ENCODE measurements at regions not wholly inside any gene's neighbourhood (a gene's known extent, or its start where the extent isn't known, plus 50 kb on each side); places are given as distances from the start of the nearest gene placed in this dataset.
"Not testable (repeated sequence)": the region's sequence is repeated elsewhere in the genome, so short reads cannot be mapped to it uniquely, and the experiment has no call there.

GRCh38 chr2:235105821-235106359 lies 154.1 kb downstream of the SH3BP4 start:
- H3K27me3 ChIP-seq (ENCODE audit: control insufficient read depth in 3 of 3, insufficient read depth in 3 of 3, low read depth in 1 of 3, low read length in 3 of 3) = no peaks in the 10 kb centered on the region
- H3K4ac ChIP-seq (ENCODE audit: low read length) = no peak overlapping the region
- H2AFZ ChIP-seq (ENCODE audit: low read length) = peak overlapping the region; percentile 31
- no peaks in the 10 kb centered on the region for H3K79me1 ChIP-seq (ENCODE audit: low read depth, low read length)
- no peak overlapping the region for H3K27ac ChIP-seq (replicated peaks; ENCODE audit: low read length)
- no CpG with 5 or more reads among the region's 19 CpGs for WGBS, 2 donors (ENCODE audit: extremely low coverage in 2 of 2, insufficient read length in 2 of 2, insufficient replicate concordance in 1 of 2)
- peak overlapping the region; percentile 38 for H3K18ac ChIP-seq (ENCODE audit: low read length)
- peak overlapping the region; percentile 87 for H2AK5ac ChIP-seq (ENCODE audit: low read depth, low read length)
- H3K23ac ChIP-seq (ENCODE audit: low read depth, low read length, poor library complexity) = peak overlapping the region; percentile 9
- no peak overlapping the region for H2BK120ac ChIP-seq (ENCODE audit: low read depth, low read length)
- no peak overlapping the region for H2BK5ac ChIP-seq (ENCODE audit: low read length)
- H3K4me2 ChIP-seq (ENCODE audit: insufficient read depth, low read length, poor library complexity, severe bottlenecking) = no peak overlapping the region
- H3K36me3 ChIP-seq (replicated peaks in 1 of 2; ENCODE audit: control insufficient read depth in 2 of 2, insufficient read depth in 2 of 2, low read length in 2 of 2) = no peaks in the 10 kb centered on the region
- H3K14ac ChIP-seq (ENCODE audit: low read length) = peak overlapping the region; percentile 82
- H2BK12ac ChIP-seq (ENCODE audit: low read length) = no peak overlapping the region
- H2BK15ac ChIP-seq (ENCODE audit: low read length) = peak overlapping the region; percentile 57
- no peak overlapping the region for H4K8ac ChIP-seq (ENCODE audit: low read depth, low read length)
- peaks cover 4 to 6% of the 10 kb centered on the region in 2 donors for H3K4me1 ChIP-seq (ENCODE audit: control insufficient read depth in 2 of 2, insufficient read depth in 1 of 2, low read depth in 1 of 2, low read length in 2 of 2)
- no peak overlapping the region for H3K9ac ChIP-seq (ENCODE audit: low read depth, low read length, poor library complexity)
- no peak overlapping the region for H3K4me3 ChIP-seq (ENCODE audit: low read length in 2 of 2)
- no peak overlapping the region for H4K91ac ChIP-seq (ENCODE audit: low read depth, low read length, poor library complexity)
- DNase-seq (ENCODE audit: low spot score) = no peak
- H3K9me3 ChIP-seq (replicated peaks in 1 of 2; ENCODE audit: control insufficient read depth in 2 of 2, insufficient read depth in 1 of 2, low read depth in 1 of 2, low read length in 2 of 2) = no peaks in the 10 kb centered on the region

GRCh38 chr2:235106874-235107639 lies 155.2 kb downstream of the SH3BP4 start:
- Histone ChIP-seq H2BK120ac (ENCODE audit: low read depth, low read length) (no peak overlapping the region), H2AFZ (ENCODE audit: low read length) (peak overlapping the region; percentile 27), H3K36me3 (replicated peaks in 1 of 2; ENCODE audit: control insufficient read depth in 2 of 2, insufficient read depth in 2 of 2, low read length in 2 of 2) (no peaks in the 10 kb centered on the region), H3K79me1 (ENCODE audit: low read depth, low read length) (no peaks in the 10 kb centered on the region), H3K9me3 (replicated peaks in 1 of 2; ENCODE audit: control insufficient read depth in 2 of 2, insufficient read depth in 1 of 2, low read depth in 1 of 2, low read length in 2 of 2) (no peaks in the 10 kb centered on the region), H3K27ac (replicated peaks; ENCODE audit: low read length) (no peak overlapping the region), H2AK5ac (ENCODE audit: low read depth, low read length) (peak overlapping the region; percentile 61), H3K14ac (ENCODE audit: low read length) (no peak overlapping the region), H3K23ac (ENCODE audit: low read depth, low read length, poor library complexity) (no peak overlapping the region), H3K4me3 (ENCODE audit: low read length in 2 of 2) (no peak overlapping the region), H3K18ac (ENCODE audit: low read length) (peak overlapping the region; percentile 86), H3K4ac (ENCODE audit: low read length) (no peak overlapping the region), H3K27me3 (ENCODE audit: control insufficient read depth in 3 of 3, insufficient read depth in 3 of 3, low read depth in 1 of 3, low read length in 3 of 3) (no peaks in the 10 kb centered on the region), H3K9ac (ENCODE audit: low read depth, low read length, poor library complexity) (no peak overlapping the region), H4K91ac (ENCODE audit: low read depth, low read length, poor library complexity) (no peak overlapping the region), H2BK12ac (ENCODE audit: low read length) (no peak overlapping the region), H3K4me1 (ENCODE audit: control insufficient read depth in 2 of 2, insufficient read depth in 1 of 2, low read depth in 1 of 2, low read length in 2 of 2) (peaks cover 4 to 6% of the 10 kb centered on the region in 2 donors), H3K4me2 (ENCODE audit: insufficient read depth, low read length, poor library complexity, severe bottlenecking) (no peak overlapping the region), H2BK15ac (ENCODE audit: low read length) (no peak overlapping the region), H4K8ac (ENCODE audit: low read depth, low read length) (no peak overlapping the region), H2BK5ac (ENCODE audit: low read length) (no peak overlapping the region)
- no CpG with 5 or more reads among the region's 10 CpGs for WGBS, 2 donors (ENCODE audit: extremely low coverage in 2 of 2, insufficient read length in 2 of 2, insufficient replicate concordance in 1 of 2)
- peak; percentile 62 for DNase-seq (ENCODE audit: low spot score)

GRCh38 chr2:235107640-235107951 lies 155.8 kb downstream of the SH3BP4 start:
- Histone ChIP-seq H3K27me3 (ENCODE audit: control insufficient read depth in 3 of 3, insufficient read depth in 3 of 3, low read depth in 1 of 3, low read length in 3 of 3) (no peaks in the 10 kb centered on the region), H3K4me2 (ENCODE audit: insufficient read depth, low read length, poor library complexity, severe bottlenecking) (no peak overlapping the region), H2BK120ac (ENCODE audit: low read depth, low read length) (no peak overlapping the region), H3K36me3 (replicated peaks in 1 of 2; ENCODE audit: control insufficient read depth in 2 of 2, insufficient read depth in 2 of 2, low read length in 2 of 2) (no peaks in the 10 kb centered on the region), H3K27ac (replicated peaks; ENCODE audit: low read length) (no peak overlapping the region), H4K91ac (ENCODE audit: low read depth, low read length, poor library complexity) (no peak overlapping the region), H3K14ac (ENCODE audit: low read length) (no peak overlapping the region), H3K79me1 (ENCODE audit: low read depth, low read length) (no peaks in the 10 kb centered on the region), H2BK15ac (ENCODE audit: low read length) (no peak overlapping the region), H2BK12ac (ENCODE audit: low read length) (no peak overlapping the region), H4K8ac (ENCODE audit: low read depth, low read length) (no peak overlapping the region), H3K9ac (ENCODE audit: low read depth, low read length, poor library complexity) (no peak overlapping the region), H3K4ac (ENCODE audit: low read length) (no peak overlapping the region), H3K9me3 (replicated peaks in 1 of 2; ENCODE audit: control insufficient read depth in 2 of 2, insufficient read depth in 1 of 2, low read depth in 1 of 2, low read length in 2 of 2) (no peaks in the 10 kb centered on the region), H2BK5ac (ENCODE audit: low read length) (no peak overlapping the region), H3K23ac (ENCODE audit: low read depth, low read length, poor library complexity) (no peak overlapping the region), H3K4me3 (ENCODE audit: low read length in 2 of 2) (no peak overlapping the region), H3K18ac (ENCODE audit: low read length) (no peak overlapping the region), H2AK5ac (ENCODE audit: low read depth, low read length) (no peak overlapping the region), H2AFZ (ENCODE audit: low read length) (peak overlapping the region; percentile 23), H3K4me1 (ENCODE audit: control insufficient read depth in 2 of 2, insufficient read depth in 1 of 2, low read depth in 1 of 2, low read length in 2 of 2) (peaks cover 4 to 6% of the 10 kb centered on the region in 2 donors)
- no peak for DNase-seq (ENCODE audit: low spot score)
- no CpG with 5 or more reads among the region's 3 CpGs for WGBS, 2 donors (ENCODE audit: extremely low coverage in 2 of 2, insufficient read length in 2 of 2, insufficient replicate concordance in 1 of 2)

GRCh38 chr2:235109561-235109960 lies 157.7 kb downstream of the SH3BP4 start:
- H2BK15ac ChIP-seq (ENCODE audit: low read length); H3K23ac ChIP-seq (ENCODE audit: low read depth, low read length, poor library complexity); H2AK5ac ChIP-seq (ENCODE audit: low read depth, low read length); H4K91ac ChIP-seq (ENCODE audit: low read depth, low read length, poor library complexity); H3K4ac ChIP-seq (ENCODE audit: low read length); H3K18ac ChIP-seq (ENCODE audit: low read length); H3K27me3 ChIP-seq (ENCODE audit: control insufficient read depth in 3 of 3, insufficient read depth in 3 of 3, low read depth in 1 of 3, low read length in 3 of 3); H3K9ac ChIP-seq (ENCODE audit: low read depth, low read length, poor library complexity); H3K14ac ChIP-seq (ENCODE audit: low read length); H3K27ac ChIP-seq (replicated peaks; ENCODE audit: low read length); H3K4me2 ChIP-seq (ENCODE audit: insufficient read depth, low read length, poor library complexity, severe bottlenecking); H4K8ac ChIP-seq (ENCODE audit: low read depth, low read length); DNase-seq (ENCODE audit: low spot score); H2BK120ac ChIP-seq (ENCODE audit: low read depth, low read length); H3K36me3 ChIP-seq (replicated peaks in 1 of 2; ENCODE audit: control insufficient read depth in 2 of 2, insufficient read depth in 2 of 2, low read length in 2 of 2); H3K79me1 ChIP-seq (ENCODE audit: low read depth, low read length); H3K4me3 ChIP-seq (ENCODE audit: low read length in 2 of 2); H2BK12ac ChIP-seq (ENCODE audit: low read length); H3K9me3 ChIP-seq (replicated peaks in 1 of 2; ENCODE audit: control insufficient read depth in 2 of 2, insufficient read depth in 1 of 2, low read depth in 1 of 2, low read length in 2 of 2); H2AFZ ChIP-seq (ENCODE audit: low read length); H2BK5ac ChIP-seq (ENCODE audit: low read length): not testable (repeated sequence)
- peaks cover 6 to 10% of the 10 kb centered on the region in 2 donors for H3K4me1 ChIP-seq (ENCODE audit: control insufficient read depth in 2 of 2, insufficient read depth in 1 of 2, low read depth in 1 of 2, low read length in 2 of 2)
- no CpG with 5 or more reads among the region's 7 CpGs for WGBS, 2 donors (ENCODE audit: extremely low coverage in 2 of 2, insufficient read length in 2 of 2, insufficient replicate concordance in 1 of 2)

All from neuronal stem cell (in vitro differentiated cells).